Lower lobe of right lung (tissue), 2 donors: ENCODE measurements at regions not wholly inside any gene's neighbourhood (a gene's known extent, or its start where the extent isn't known, plus 50 kb on each side); places are given as distances from the start of the nearest gene placed in this dataset.

Source experiments
- ATAC-seq, 2 donors: fragments of 200-7000 bp; cut with Tn5 transposase; one replicate each; pipeline ENCODE4 v1.9.1; 2020 to 2022; ENCODE audit warnings: mild to moderate bottlenecking in 2 of 2, moderate library complexity in 2 of 2
- DNase-seq: peaks from one replicate; pipeline ENCODE4 v3.0.0-alpha.2; 2020
- H3K27ac ChIP-seq: fragments of 200-600 bp; one replicate; pipeline ENCODE4 v1.8.0; 2022
- H3K27me3 ChIP-seq: fragments of 200-600 bp; one replicate; pipeline ENCODE4 v1.8.0; 2022; ENCODE audit warnings: low read depth
- H3K36me3 ChIP-seq: fragments of 200-600 bp; one replicate; pipeline ENCODE4 v1.8.0; 2022; ENCODE audit warnings: mild to moderate bottlenecking
- H3K4me1 ChIP-seq: fragments of 200-600 bp; one replicate; pipeline ENCODE4 v1.8.0; 2022
- H3K4me3 ChIP-seq: fragments of 200-600 bp; one replicate; pipeline ENCODE4 v1.8.0; 2022; ENCODE audit warnings: mild to moderate bottlenecking
- H3K9me3 ChIP-seq: fragments of 200-600 bp; one replicate; pipeline ENCODE4 v1.8.0; 2022
- intact Hi-C: fragments of 100-400 bp; cut with DNase I; formaldehyde crosslinking; loops from one replicate; pipeline ENCODE4 v1.11.0; 2022
- TF ChIP-seq, protein P1 (sequence below): fragments of 200-600 bp; IDR thresholded peaks from one replicate; pipeline ENCODE4 v1.8.0; 2022; ENCODE audit warnings: antibody characterized with exemption, mild to moderate bottlenecking
- donor health status: DM: no; HTN: yes; CAD: no; lungs with severe emphysema.

DNA sequence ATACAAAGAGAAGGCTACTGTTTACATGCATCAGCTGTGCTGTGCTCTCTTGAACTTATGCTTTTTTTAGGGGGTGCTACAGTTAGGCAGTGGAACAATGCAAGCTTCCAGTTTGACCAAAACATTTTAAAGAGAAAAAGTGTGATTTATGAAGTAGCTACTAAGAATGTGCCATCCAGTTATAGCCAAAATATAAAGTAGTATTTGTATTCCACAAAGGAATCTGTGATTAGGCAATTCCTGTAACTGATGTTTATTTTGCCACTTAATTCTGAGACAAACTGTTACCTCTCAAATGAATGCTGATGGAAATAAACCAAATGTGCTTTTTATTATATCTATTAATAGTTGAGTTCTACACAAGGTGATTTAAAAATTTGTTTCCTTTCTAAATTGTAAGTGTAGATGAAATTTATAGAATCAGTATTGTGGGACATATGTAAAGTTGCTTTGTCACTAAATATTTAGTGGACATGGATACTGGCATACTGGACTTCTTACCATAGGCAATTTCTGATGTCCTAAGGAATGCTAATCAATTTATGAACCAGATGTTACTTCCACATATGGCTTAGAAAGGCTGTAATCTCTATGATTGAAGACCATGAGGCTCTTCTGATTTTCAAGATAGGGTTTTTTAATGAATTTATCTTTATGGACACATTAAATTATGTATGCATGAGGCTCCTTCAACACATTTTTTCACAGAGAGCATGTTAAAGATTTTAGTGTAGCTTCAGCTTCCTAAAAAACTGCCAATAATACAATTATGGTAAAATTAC is 410.2 kb downstream of the PRR16 start:
- TF ChIP-seq, protein P1, sequence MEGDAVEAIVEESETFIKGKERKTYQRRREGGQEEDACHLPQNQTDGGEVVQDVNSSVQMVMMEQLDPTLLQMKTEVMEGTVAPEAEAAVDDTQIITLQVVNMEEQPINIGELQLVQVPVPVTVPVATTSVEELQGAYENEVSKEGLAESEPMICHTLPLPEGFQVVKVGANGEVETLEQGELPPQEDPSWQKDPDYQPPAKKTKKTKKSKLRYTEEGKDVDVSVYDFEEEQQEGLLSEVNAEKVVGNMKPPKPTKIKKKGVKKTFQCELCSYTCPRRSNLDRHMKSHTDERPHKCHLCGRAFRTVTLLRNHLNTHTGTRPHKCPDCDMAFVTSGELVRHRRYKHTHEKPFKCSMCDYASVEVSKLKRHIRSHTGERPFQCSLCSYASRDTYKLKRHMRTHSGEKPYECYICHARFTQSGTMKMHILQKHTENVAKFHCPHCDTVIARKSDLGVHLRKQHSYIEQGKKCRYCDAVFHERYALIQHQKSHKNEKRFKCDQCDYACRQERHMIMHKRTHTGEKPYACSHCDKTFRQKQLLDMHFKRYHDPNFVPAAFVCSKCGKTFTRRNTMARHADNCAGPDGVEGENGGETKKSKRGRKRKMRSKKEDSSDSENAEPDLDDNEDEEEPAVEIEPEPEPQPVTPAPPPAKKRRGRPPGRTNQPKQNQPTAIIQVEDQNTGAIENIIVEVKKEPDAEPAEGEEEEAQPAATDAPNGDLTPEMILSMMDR: no peak
- H3K36me3 ChIP-seq: no peaks in the 10 kb centered on the region
- H3K9me3 ChIP-seq: no peaks in the 10 kb centered on the region
- intact Hi-C loops: no loop called here
- DNase-seq (no peak), ATAC-seq (peak in 1 of 2 donors; percentile 36)
- H3K27me3 ChIP-seq: no peaks in the 10 kb centered on the region
- no peak overlapping the region for H3K4me3 ChIP-seq
- peaks cover 4% of the 10 kb centered on the region for H3K4me1 ChIP-seq
- H3K27ac ChIP-seq: no peak overlapping the region

DNA sequence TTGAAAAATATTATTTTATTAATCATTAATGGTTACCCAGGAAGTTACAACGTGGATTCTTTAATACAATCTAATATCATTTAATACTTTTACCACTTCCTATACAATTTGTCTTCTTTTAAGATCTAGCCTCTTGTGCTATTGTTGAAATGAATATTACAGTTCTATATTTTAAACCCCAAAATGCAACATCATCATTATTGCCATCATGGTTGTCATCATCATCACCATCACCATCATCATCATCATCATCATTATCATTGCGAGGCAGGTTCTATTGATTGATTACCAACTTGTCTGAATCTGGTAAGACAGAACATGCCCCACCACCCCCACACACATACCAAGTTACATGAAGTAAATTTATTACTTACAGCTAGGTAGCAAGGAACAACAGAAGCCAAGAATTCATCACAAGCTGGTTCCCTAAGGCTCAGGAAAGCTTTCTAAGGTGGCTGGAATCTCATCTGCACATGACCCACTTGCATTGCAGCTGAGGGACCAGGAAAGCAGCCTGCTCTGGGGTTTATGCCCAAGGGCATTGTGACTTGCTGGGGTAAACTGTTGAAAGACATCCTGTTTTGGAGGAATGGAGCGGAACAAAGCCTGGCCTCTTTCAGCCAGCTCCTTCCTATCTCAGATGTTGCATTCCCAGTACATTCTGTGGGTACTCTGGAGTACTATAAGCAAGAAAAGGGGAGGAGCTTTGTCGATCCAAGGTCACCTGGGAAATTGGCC is 418.1 kb downstream of the PRR16 start:
- H3K27me3 ChIP-seq: no peaks in the 10 kb centered on the region
- H3K27ac ChIP-seq: no peak overlapping the region
- no peaks in the 10 kb centered on the region for H3K9me3 ChIP-seq
- TF ChIP-seq, protein P1: no peak
- no peaks in the 10 kb centered on the region for H3K4me1 ChIP-seq
- intact Hi-C loops: no loop called here
- H3K36me3 ChIP-seq: no peaks in the 10 kb centered on the region
- ATAC-seq (no peak), DNase-seq (no peak)
- H3K4me3 ChIP-seq: no peak overlapping the region

DNA sequence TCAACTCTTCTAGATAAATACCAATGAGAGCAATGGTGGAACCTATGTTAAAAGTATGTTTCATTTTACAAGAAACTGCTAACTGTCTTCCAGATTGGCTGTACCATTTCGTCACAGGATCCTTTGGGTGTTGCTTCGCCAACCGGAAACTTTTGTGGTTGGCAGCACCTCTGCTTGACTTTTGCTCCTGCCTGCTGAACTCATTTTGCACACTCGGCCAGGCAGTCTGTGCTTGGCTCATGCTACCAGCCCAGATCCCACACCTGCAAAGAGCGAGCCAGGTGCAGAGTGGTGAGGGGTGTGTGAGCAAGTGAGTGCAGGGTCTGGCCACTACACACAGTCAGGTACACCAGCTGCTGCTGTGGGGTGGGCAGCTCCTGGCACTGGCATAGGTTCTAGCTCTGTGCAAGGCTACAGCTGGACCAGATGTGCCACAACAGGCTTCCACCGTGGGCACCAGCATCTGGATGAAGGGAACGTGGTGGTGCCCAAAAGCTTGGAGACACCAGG is 422.3 kb downstream of the PRR16 start:
- no peak overlapping the region for H3K27ac ChIP-seq
- intact Hi-C loops: no loop called here
- ATAC-seq (peak in 1 of 2 donors; percentile 25), DNase-seq (no peak)
- H3K4me3 ChIP-seq: no peak overlapping the region
- TF ChIP-seq, protein P1: no peak
- H3K4me1 ChIP-seq: no peaks in the 10 kb centered on the region
- no peaks in the 10 kb centered on the region for H3K9me3 ChIP-seq
- H3K36me3 ChIP-seq: no peaks in the 10 kb centered on the region
- no peaks in the 10 kb centered on the region for H3K27me3 ChIP-seq

DNA sequence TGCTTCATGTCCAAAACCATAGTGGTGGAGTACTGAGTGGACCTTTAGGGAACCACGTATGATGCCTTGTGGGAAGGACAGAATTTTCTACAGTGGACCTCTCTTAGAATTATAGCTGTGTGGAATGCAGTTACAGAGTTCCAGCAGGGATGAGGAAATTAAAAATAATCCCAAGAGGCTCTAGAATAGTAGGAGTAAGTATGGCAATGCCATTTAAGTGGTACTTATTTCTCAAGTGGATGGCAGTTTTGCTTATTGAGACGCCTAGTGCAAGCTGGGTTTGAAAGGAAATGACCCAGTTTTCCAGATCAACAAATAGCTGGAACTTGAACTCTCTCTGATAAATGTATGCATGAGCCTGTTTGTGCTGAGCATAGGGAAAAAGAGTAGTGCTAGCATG is 431.6 kb downstream of the PRR16 start:
- Histone ChIP-seq H3K27ac (no peak overlapping the region), H3K4me3 (no peak overlapping the region), H3K4me1 (no peaks in the 10 kb centered on the region), H3K36me3 (no peaks in the 10 kb centered on the region), H3K27me3 (no peaks in the 10 kb centered on the region), H3K9me3 (no peaks in the 10 kb centered on the region)
- DNase-seq (no peak), ATAC-seq (peak; percentile 77 to 82)
- intact Hi-C loops: no loop called here
- TF ChIP-seq, protein P1: no peak

DNA sequence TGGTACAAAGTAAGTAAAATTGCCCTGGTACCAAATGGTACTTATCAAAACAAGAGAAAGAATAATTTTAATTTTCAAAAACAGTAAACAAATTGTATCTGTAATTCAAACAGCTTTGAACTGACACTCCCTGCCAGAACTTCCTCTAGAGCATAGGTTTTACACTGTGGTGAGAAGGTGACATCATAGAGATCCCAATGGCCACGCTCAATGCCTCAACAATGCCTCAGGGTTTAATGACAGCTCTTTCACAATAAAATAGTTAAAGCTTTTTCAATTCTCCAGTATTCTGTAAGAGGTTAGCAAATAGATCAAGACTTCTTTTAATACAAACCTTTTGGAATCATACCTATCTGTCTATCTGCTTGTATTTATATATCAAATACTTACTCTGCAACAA is 437.1 kb downstream of the PRR16 start:
- DNase-seq: no peak
- no peaks in the 10 kb centered on the region for H3K36me3 ChIP-seq
- ATAC-seq: no peak
- no peak overlapping the region for H3K4me3 ChIP-seq
- H3K27ac ChIP-seq: no peak overlapping the region
- H3K27me3 ChIP-seq: no peaks in the 10 kb centered on the region
- no peaks in the 10 kb centered on the region for H3K4me1 ChIP-seq
- TF ChIP-seq, protein P1: no peak
- no peaks in the 10 kb centered on the region for H3K9me3 ChIP-seq
- intact Hi-C loops: no loop called here
